KMS-11 (cell line): ENCODE measurements at regions not wholly inside any gene's neighbourhood (a gene's known extent, or its start where the extent isn't known, plus 50 kb on each side); places are given as distances from the start of the nearest gene placed in this dataset.

Experiments used
- H2AFZ ChIP-seq: fragments of 200-600 bp; sonication (generic); 2 replicates; pipeline ENCODE4 v1.6.1; 2016; ENCODE audit warnings: antibody characterized with exemption, mixed run types, low read depth
- H3K27ac ChIP-seq: fragments of 200-600 bp; sonication (generic); 2 replicates; pipeline ENCODE4 v1.6.1; 2016; ENCODE audit warnings: mild to moderate bottlenecking, mixed run types
- H3K27me3 ChIP-seq: fragments of 200-600 bp; sonication (generic); 2 replicates; pipeline ENCODE4 v1.6.1; 2017; ENCODE audit warnings: mild to moderate bottlenecking, low read depth, mixed run types, moderate library complexity; ENCODE audit not compliant: insufficient read depth
- H3K36me3 ChIP-seq: fragments of 200-600 bp; sonication (generic); 2 replicates; pipeline ENCODE4 v1.6.1; 2017; ENCODE audit warnings: mild to moderate bottlenecking, mixed run types; ENCODE audit not compliant: insufficient read depth
- H3K4me1 ChIP-seq: fragments of 200-600 bp; sonication (generic); 2 replicates; pipeline ENCODE4 v1.6.1; 2016; ENCODE audit warnings: mild to moderate bottlenecking, low read depth, mixed run types; ENCODE audit not compliant: poor library complexity, severe bottlenecking
- H3K4me2 ChIP-seq: fragments of 200-600 bp; sonication (generic); 2 replicates; pipeline ENCODE4 v1.7.0; 2016; ENCODE audit warnings: mild to moderate bottlenecking, mixed run types
- H3K4me3 ChIP-seq: fragments of 200-600 bp; sonication (generic); IDR thresholded peaks from 2 replicates; pipeline ENCODE4 v1.6.1; 2017; ENCODE audit warnings: low read depth, low read length, mixed read lengths; ENCODE audit not compliant: insufficient read depth
- H3K79me2 ChIP-seq: fragments of 200-600 bp; sonication (generic); 2 replicates; pipeline ENCODE4 v1.6.1; 2016; ENCODE audit warnings: low read depth, mixed run types; ENCODE audit not compliant: insufficient read depth
- H3K9ac ChIP-seq: fragments of 200-600 bp; sonication (generic); 2 replicates; pipeline ENCODE4 v1.6.1; 2016; ENCODE audit warnings: mild to moderate bottlenecking, mixed run types
- H4K20me1 ChIP-seq: fragments of 200-600 bp; sonication (generic); 2 replicates; pipeline ENCODE4 v1.6.1; 2016; ENCODE audit warnings: mild to moderate bottlenecking, mixed run types; ENCODE audit not compliant: insufficient read depth
- CTCF ChIP-seq: fragments of 200-600 bp; sonication (generic); conservative IDR thresholded peaks from 2 replicates; pipeline ENCODE4 v1.6.1; 2017; ENCODE audit warnings: low read depth, mild to moderate bottlenecking, antibody characterized with exemption, low read length, moderate library complexity, mixed read lengths

GRCh38 chr3:87811953-87812352 lies 246.9 kb downstream of the CGGBP1 start:
- Histone ChIP-seq H3K36me3 (no peaks in the 10 kb centered on the region), H3K4me3 (no peak overlapping the region), H4K20me1 (no peaks in the 10 kb centered on the region), H2AFZ (no peak overlapping the region), H3K27me3 (no peaks in the 10 kb centered on the region), H3K4me1 (no peaks in the 10 kb centered on the region), H3K4me2 (no peak overlapping the region), H3K27ac (no peak overlapping the region), H3K9ac (no peak overlapping the region), H3K79me2 (no peaks in the 10 kb centered on the region)
- no peak for TF ChIP-seq CTCF

GRCh38 chr3:87810452-87811016 lies 248.3 kb downstream of the CGGBP1 start:
- TF ChIP-seq CTCF: no peak
- no peaks in the 10 kb centered on the region for H3K4me1 ChIP-seq
- H2AFZ ChIP-seq: no peak overlapping the region
- H3K27ac ChIP-seq: no peak overlapping the region
- H3K36me3 ChIP-seq: no peaks in the 10 kb centered on the region
- no peaks in the 10 kb centered on the region for H3K79me2 ChIP-seq
- H3K9ac ChIP-seq: no peak overlapping the region
- H3K27me3 ChIP-seq: no peaks in the 10 kb centered on the region
- H3K4me3 ChIP-seq: no peak overlapping the region
- H3K4me2 ChIP-seq: no peak overlapping the region
- no peaks in the 10 kb centered on the region for H4K20me1 ChIP-seq

GRCh38 chr3:87805670-87806069 lies 253.1 kb downstream of the CGGBP1 start:
- no peak for TF ChIP-seq CTCF
- no peak overlapping the region for H3K4me2 ChIP-seq
- H3K27ac ChIP-seq: no peak overlapping the region
- H3K36me3 ChIP-seq: no peaks in the 10 kb centered on the region
- H3K4me1 ChIP-seq: no peaks in the 10 kb centered on the region
- no peak overlapping the region for H2AFZ ChIP-seq
- H3K4me3 ChIP-seq: no peak overlapping the region
- H3K27me3 ChIP-seq: no peaks in the 10 kb centered on the region
- H3K9ac ChIP-seq: no peak overlapping the region
- no peaks in the 10 kb centered on the region for H4K20me1 ChIP-seq
- no peaks in the 10 kb centered on the region for H3K79me2 ChIP-seq

GRCh38 chr3:87801409-87801808 lies 257.4 kb downstream of the CGGBP1 start:
- no peaks in the 10 kb centered on the region for H3K4me1 ChIP-seq
- no peak for TF ChIP-seq CTCF
- no peak overlapping the region for H3K4me2 ChIP-seq
- H3K27me3 ChIP-seq: no peaks in the 10 kb centered on the region
- H3K9ac ChIP-seq: no peak overlapping the region
- H3K27ac ChIP-seq: no peak overlapping the region
- H3K36me3 ChIP-seq: no peaks in the 10 kb centered on the region
- H3K79me2 ChIP-seq: no peaks in the 10 kb centered on the region
- no peak overlapping the region for H3K4me3 ChIP-seq
- no peak overlapping the region for H2AFZ ChIP-seq
- H4K20me1 ChIP-seq: no peaks in the 10 kb centered on the region

GRCh38 chr3:87800516-87800915 lies 258.3 kb downstream of the CGGBP1 start:
- Histone ChIP-seq H3K4me3 (no peak overlapping the region), H3K79me2 (no peaks in the 10 kb centered on the region), H2AFZ (no peak overlapping the region), H4K20me1 (no peaks in the 10 kb centered on the region), H3K4me1 (no peaks in the 10 kb centered on the region), H3K36me3 (no peaks in the 10 kb centered on the region), H3K27ac (no peak overlapping the region), H3K27me3 (no peaks in the 10 kb centered on the region), H3K4me2 (no peak overlapping the region), H3K9ac (no peak overlapping the region)
- TF ChIP-seq CTCF: no peak
